BE2C (cell line): ENCODE measurements at regions not wholly inside any gene's neighbourhood (a gene's known extent, or its start where the extent isn't known, plus 50 kb on each side); places are given as distances from the start of the nearest gene placed in this dataset.

Source experiments
- DNase-seq: peaks from one replicate; pipeline ENCODE4 v3.0.0-alpha.2; 2020
- H3K27me3 ChIP-seq: fragments of 250-450 bp; sonication (Bioruptor Pico); 2 replicates; pipeline ENCODE4 v1.5.1; 2020; ENCODE audit warnings: mild to moderate bottlenecking
- H3K36me3 ChIP-seq: fragments of 250-450 bp; sonication (Bioruptor Pico); 2 replicates; pipeline ENCODE4 v1.5.1; 2020; ENCODE audit warnings: mild to moderate bottlenecking
- H3K4me1 ChIP-seq: fragments of 250-450 bp; sonication (Bioruptor Pico); 2 replicates; pipeline ENCODE4 v1.5.1; 2020
- H3K4me3 ChIP-seq: 2 replicates; pipeline ENCODE4 v1.5.1; 2011; ENCODE audit warnings: low read depth, low read length
- H3K9me3 ChIP-seq: fragments of 250-450 bp; sonication (Bioruptor Pico); 2 replicates; pipeline ENCODE4 v1.5.1; 2020
- CTCF ChIP-seq: IDR thresholded peaks from 2 replicates; pipeline ENCODE4 v1.5.1; 2012; ENCODE audit warnings: mild to moderate bottlenecking, low read depth, low read length

- H3K4me3 ChIP-seq, result no peak overlapping the region
- H3K4me1 ChIP-seq, result no peaks in the 10 kb centered on the region
- no peaks in the 10 kb centered on the region for H3K9me3 ChIP-seq
- no peaks in the 10 kb centered on the region for H3K27me3 ChIP-seq
- H3K36me3 ChIP-seq, result no peaks in the 10 kb centered on the region
- DNase-seq, result no peak
- no peak for TF ChIP-seq CTCF
These were observed 68.8 kb upstream of the TACR1 start for GRCh38 chr2:75268112-75268511.

- Histone ChIP-seq H3K27me3 (no peaks in the 10 kb centered on the region), H3K9me3 (no peaks in the 10 kb centered on the region), H3K36me3 (no peaks in the 10 kb centered on the region), H3K4me3 (no peak overlapping the region), H3K4me1 (no peaks in the 10 kb centered on the region)
- TF ChIP-seq CTCF, result no peak
- DNase-seq, result no peak
These were observed 62.6 kb upstream of the TACR1 start for GRCh38 chr2:75261923-75262322.

- H3K9me3 ChIP-seq, result no peaks in the 10 kb centered on the region
- no peaks in the 10 kb centered on the region for H3K27me3 ChIP-seq
These were observed 61.6 kb upstream of the TACR1 start for GRCh38 chr2:75260946-75261345.

GRCh38 chr2:75258620-75259019 lies 59.3 kb upstream of the TACR1 start:
- no peaks in the 10 kb centered on the region for H3K4me1 ChIP-seq
- DNase-seq, result no peak
- no peaks in the 10 kb centered on the region for H3K9me3 ChIP-seq
- TF ChIP-seq CTCF, result no peak
- H3K27me3 ChIP-seq, result no peaks in the 10 kb centered on the region
- H3K36me3 ChIP-seq, result no peaks in the 10 kb centered on the region
- no peak overlapping the region for H3K4me3 ChIP-seq

More at GRCh38 chr2:75260946-75261345, 61.6 kb upstream of the TACR1 start:
- H3K4me3 ChIP-seq, result no peak overlapping the region
- no peaks in the 10 kb centered on the region for H3K36me3 ChIP-seq
- TF ChIP-seq CTCF, result no peak
- no peaks in the 10 kb centered on the region for H3K4me1 ChIP-seq
- no peak for DNase-seq

- no peaks in the 10 kb centered on the region for H3K9me3 ChIP-seq
- no peaks in the 10 kb centered on the region for H3K27me3 ChIP-seq
- no peaks in the 10 kb centered on the region for H3K4me1 ChIP-seq
- no peaks in the 10 kb centered on the region for H3K36me3 ChIP-seq
- TF ChIP-seq CTCF, result no peak
- no peak for DNase-seq
- no peak overlapping the region for H3K4me3 ChIP-seq
These were observed 57.2 kb upstream of the TACR1 start for GRCh38 chr2:75256485-75256884.

GRCh38 chr2:75253526-75253925 lies 54.2 kb upstream of the TACR1 start:
- Histone ChIP-seq H3K27me3 (no peaks in the 10 kb centered on the region), H3K4me3 (no peak overlapping the region), H3K36me3 (no peaks in the 10 kb centered on the region), H3K9me3 (no peaks in the 10 kb centered on the region), H3K4me1 (no peaks in the 10 kb centered on the region)
- no peak for TF ChIP-seq CTCF
- no peak for DNase-seq
